H9 (cell line): ENCODE measurements at regions not wholly inside any gene's neighbourhood (a gene's known extent, or its start where the extent isn't known, plus 50 kb on each side); places are given as distances from the start of the nearest gene placed in this dataset.

Experiments
- DNase-seq: peaks from one replicate; pipeline ENCODE4 v3.0.0-alpha.2; 2017
- H2AFZ ChIP-seq: one replicate; pipeline ENCODE4 v1.6.1; 2013; ENCODE audit warnings: mild to moderate bottlenecking, low read length, control low read depth, moderate library complexity
- H2AK5ac ChIP-seq: 2 replicates; pipeline ENCODE4 v1.6.1; 2013; ENCODE audit warnings: low read length, control low read depth, mixed read lengths; ENCODE audit not compliant: insufficient read length
- H2BK120ac ChIP-seq: one replicate; pipeline ENCODE4 v1.6.1; 2013; ENCODE audit warnings: low read depth, mild to moderate bottlenecking, low read length, control low read depth, inconsistent platforms; ENCODE audit not compliant: poor library complexity, severe bottlenecking
- H2BK12ac ChIP-seq: 2 replicates; pipeline ENCODE4 v1.6.1; 2013; ENCODE audit warnings: low read length, control low read depth, mixed read lengths, low read depth; ENCODE audit not compliant: insufficient read length
- H2BK15ac ChIP-seq: 2 replicates; pipeline ENCODE4 v1.6.1; 2013; ENCODE audit warnings: low read depth, low read length, control low read depth
- H2BK20ac ChIP-seq: one replicate; pipeline ENCODE4 v1.6.1; 2013; ENCODE audit warnings: low read depth, mild to moderate bottlenecking, low read length, control low read depth, inconsistent platforms; ENCODE audit not compliant: poor library complexity, severe bottlenecking
- H2BK5ac ChIP-seq: 2 replicates; pipeline ENCODE4 v1.6.1; 2013; ENCODE audit warnings: low read length, control low read depth, mixed read lengths; ENCODE audit not compliant: insufficient read length
- H3K14ac ChIP-seq: 2 replicates; pipeline ENCODE4 v1.6.1; 2013; ENCODE audit warnings: low read length, control low read depth; ENCODE audit not compliant: insufficient read depth
- H3K18ac ChIP-seq: 2 replicates; pipeline ENCODE4 v1.6.1; 2013; ENCODE audit warnings: low read depth, mild to moderate bottlenecking, mixed read lengths, low read length, control low read depth; ENCODE audit not compliant: insufficient read length
- H3K23ac ChIP-seq: 2 replicates; pipeline ENCODE4 v1.6.1; 2013; ENCODE audit warnings: low read length, control low read depth, mixed read lengths, low read depth; ENCODE audit not compliant: insufficient read length
- H3K23me2 ChIP-seq: 2 replicates; pipeline ENCODE4 v1.6.1; 2013; ENCODE audit warnings: low read depth, mild to moderate bottlenecking, mixed read lengths, low read length, control low read depth; ENCODE audit not compliant: insufficient read length, poor library complexity, severe bottlenecking
- H3K27ac ChIP-seq: 2 replicates; pipeline ENCODE4 v1.5.1; 2013; ENCODE audit warnings: low read length, control low read depth, mixed read lengths, low read depth; ENCODE audit not compliant: insufficient read length
- H3K27me3 ChIP-seq: 2 replicates; pipeline ENCODE4 v1.6.1; 2013; ENCODE audit warnings: low read length, control low read depth, inconsistent platforms; ENCODE audit not compliant: insufficient read depth
- H3K4ac ChIP-seq: 2 replicates; pipeline ENCODE4 v1.6.1; 2013; ENCODE audit warnings: low read depth, mild to moderate bottlenecking, control low read depth, inconsistent platforms, low read length, moderate library complexity
- H3K4me1 ChIP-seq: 2 replicates; pipeline ENCODE4 v1.6.1; 2013; ENCODE audit warnings: low read length, control low read depth, inconsistent platforms; ENCODE audit not compliant: insufficient read depth
- H3K4me2 ChIP-seq: 2 replicates; pipeline ENCODE4 v1.6.1; 2013; ENCODE audit warnings: low read length, control low read depth, mixed read lengths; ENCODE audit not compliant: insufficient read length, insufficient read depth
- H3K56ac ChIP-seq: 2 replicates; pipeline ENCODE4 v1.6.1; 2013; ENCODE audit warnings: low read depth, mild to moderate bottlenecking, mixed read lengths, low read length, control low read depth; ENCODE audit not compliant: insufficient read length
- H3K79me1 ChIP-seq: 2 replicates; pipeline ENCODE4 v1.6.1; 2013; ENCODE audit warnings: low read depth, mild to moderate bottlenecking, moderate library complexity, low read length, control low read depth, inconsistent platforms; ENCODE audit not compliant: insufficient read depth, poor library complexity, severe bottlenecking
- H3K79me2 ChIP-seq: 2 replicates; pipeline ENCODE4 v1.6.1; 2013; ENCODE audit warnings: low read length, control low read depth, inconsistent platforms; ENCODE audit not compliant: insufficient read depth
- H3K9ac ChIP-seq: 2 replicates; pipeline ENCODE4 v1.6.1; 2013; ENCODE audit warnings: low read length, control low read depth, mixed read lengths; ENCODE audit not compliant: insufficient read length; ENCODE audit errors: extremely low read depth
- H3K9me3 ChIP-seq: one replicate; pipeline ENCODE4 v1.6.1; 2013; ENCODE audit warnings: low read depth, low read length, inconsistent platforms; ENCODE audit not compliant: control insufficient read depth
- H3T11ph ChIP-seq: one replicate; pipeline ENCODE4 v1.6.1; 2013; ENCODE audit warnings: mild to moderate bottlenecking, low read length, control low read depth, inconsistent platforms
- H4K20me1 ChIP-seq: one replicate; pipeline ENCODE4 v1.6.1; 2013; ENCODE audit not compliant: control insufficient read depth, insufficient read length, insufficient read depth
- H4K5ac ChIP-seq: 2 replicates; pipeline ENCODE4 v1.6.1; 2013; ENCODE audit warnings: low read depth, mild to moderate bottlenecking, mixed read lengths, low read length, control low read depth; ENCODE audit not compliant: insufficient read length
- H4K8ac ChIP-seq: replicated peaks from 2 replicates; pipeline ENCODE4 v1.6.1; 2013; ENCODE audit warnings: low read length, control low read depth, mixed read lengths, low read depth; ENCODE audit not compliant: insufficient read length
- H4K91ac ChIP-seq: 2 replicates; pipeline ENCODE4 v1.6.1; 2013; ENCODE audit warnings: low read depth, mild to moderate bottlenecking, moderate library complexity, mixed read lengths, low read length, control low read depth; ENCODE audit not compliant: insufficient read length
- H3K27ac Mint-ChIP-seq, 3 experiments: 2 replicates in 2 of 3; 3 replicates in 1 of 3; pipeline ENCODE4 v1.8.0; 2020 to 2021; ENCODE audit warnings: mixed read lengths in 3 of 3, mild to moderate bottlenecking in 1 of 3, moderate library complexity in 1 of 3
- H3K27me3 Mint-ChIP-seq: 2 replicates; pipeline ENCODE4 v1.8.0; 2021; ENCODE audit warnings: low read depth, mild to moderate bottlenecking, moderate library complexity, mixed read lengths
- H3K36me3 Mint-ChIP-seq, 3 experiments: 2 replicates in 2 of 3; 3 replicates in 1 of 3; pipeline ENCODE4 v1.8.0; 2020 to 2021; ENCODE audit warnings: low read depth in 3 of 3, mixed read lengths in 3 of 3; ENCODE audit not compliant: insufficient read depth in 1 of 3
- H3K4me1 Mint-ChIP-seq, 2 experiments: 2 replicates each; pipeline ENCODE4 v1.8.0; 2020; ENCODE audit warnings: mixed read lengths in 2 of 2
- H3K4me3 Mint-ChIP-seq, 2 experiments: 2 replicates in 1 of 2; 3 replicates in 1 of 2; pipeline ENCODE4 v1.8.0; 2020 to 2021; ENCODE audit warnings: mild to moderate bottlenecking in 2 of 2, mixed read lengths in 2 of 2, moderate library complexity in 1 of 2
- H3K9me3 Mint-ChIP-seq, 2 experiments: 2 replicates in 1 of 2; 3 replicates in 1 of 2; pipeline ENCODE4 v1.8.0; 2020; ENCODE audit warnings: mild to moderate bottlenecking in 2 of 2, mixed read lengths in 2 of 2, moderate library complexity in 1 of 2
- WGBS: extraction: QIAGEN DNeasy Blood & Tissue Kit; methylation state at CpG from one replicate; pipeline ENCODE4 v1.1.7; 2013; ENCODE audit warnings: missing lambda C conversion rate, low lambda C conversion rate, mixed read lengths; ENCODE audit not compliant: insufficient read length; ENCODE audit errors: extremely low coverage; 5-methylcytosine and 5-hydroxymethylcytosine counted together
- TF ChIP-seq, protein P1 (sequence below): fragments of 200-600 bp; sonication (generic); conservative IDR thresholded peaks from 3 replicates; pipeline ENCODE4 v1.8.0; 2021; ENCODE audit warnings: antibody characterized with exemption, mild to moderate bottlenecking

DNA sequence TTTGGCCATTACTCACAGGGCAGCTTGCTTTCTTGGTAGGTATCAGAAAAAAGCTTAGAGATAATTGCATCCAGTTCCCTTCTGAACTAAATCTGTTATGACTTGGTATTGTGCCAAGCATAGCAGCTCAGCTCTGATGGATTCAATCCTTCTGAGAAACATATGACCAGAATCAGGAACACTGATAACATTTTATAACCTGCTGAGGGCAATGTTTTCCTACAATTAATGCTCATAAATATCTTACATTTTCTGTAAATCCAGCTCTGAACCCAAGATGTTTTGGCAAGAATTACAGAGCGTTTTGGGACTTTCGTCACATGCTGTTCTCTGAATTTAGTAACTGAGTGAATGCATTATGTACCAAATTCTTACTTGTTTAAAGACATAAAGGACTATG is 167.8 kb downstream of the KIF20B start:
- Histone ChIP-seq H3K4ac (no peak overlapping the region), H2AFZ (no peak overlapping the region)
- WGBS: no CpG with 5 or more reads among the region's 2 CpGs

More for the DNA sequence above, 167.8 kb downstream of the KIF20B start:
- no peak overlapping the region for H2BK120ac ChIP-seq
- DNase-seq: no peak
- H2BK15ac ChIP-seq: no peak overlapping the region
- H2BK5ac ChIP-seq: no peak overlapping the region
- Mint-ChIP-seq H3K9me3 (peaks cover 0 to 3% of the 10 kb centered on the region in 2 experiments; a peak in 1 of 5 replicates), H3K4me1 (peaks cover 8 to 17% of the 10 kb centered on the region in 2 experiments), H3K27ac (no peak overlapping the region), H3K27me3 (no peaks in the 10 kb centered on the region; the same call in none of the 2 replicates), H3K36me3 (no peaks in the 10 kb centered on the region), H3K4me3 (no peak overlapping the region)
- H3K9me3 ChIP-seq: no peaks in the 10 kb centered on the region
- TF ChIP-seq, protein P1, sequence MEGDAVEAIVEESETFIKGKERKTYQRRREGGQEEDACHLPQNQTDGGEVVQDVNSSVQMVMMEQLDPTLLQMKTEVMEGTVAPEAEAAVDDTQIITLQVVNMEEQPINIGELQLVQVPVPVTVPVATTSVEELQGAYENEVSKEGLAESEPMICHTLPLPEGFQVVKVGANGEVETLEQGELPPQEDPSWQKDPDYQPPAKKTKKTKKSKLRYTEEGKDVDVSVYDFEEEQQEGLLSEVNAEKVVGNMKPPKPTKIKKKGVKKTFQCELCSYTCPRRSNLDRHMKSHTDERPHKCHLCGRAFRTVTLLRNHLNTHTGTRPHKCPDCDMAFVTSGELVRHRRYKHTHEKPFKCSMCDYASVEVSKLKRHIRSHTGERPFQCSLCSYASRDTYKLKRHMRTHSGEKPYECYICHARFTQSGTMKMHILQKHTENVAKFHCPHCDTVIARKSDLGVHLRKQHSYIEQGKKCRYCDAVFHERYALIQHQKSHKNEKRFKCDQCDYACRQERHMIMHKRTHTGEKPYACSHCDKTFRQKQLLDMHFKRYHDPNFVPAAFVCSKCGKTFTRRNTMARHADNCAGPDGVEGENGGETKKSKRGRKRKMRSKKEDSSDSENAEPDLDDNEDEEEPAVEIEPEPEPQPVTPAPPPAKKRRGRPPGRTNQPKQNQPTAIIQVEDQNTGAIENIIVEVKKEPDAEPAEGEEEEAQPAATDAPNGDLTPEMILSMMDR: no peak
- H4K5ac ChIP-seq: no peak overlapping the region
- H3K23ac ChIP-seq: no peak overlapping the region
- H4K91ac ChIP-seq: no peak overlapping the region
- H3K27me3 ChIP-seq: no peaks in the 10 kb centered on the region
- no peaks in the 10 kb centered on the region for H3K79me1 ChIP-seq
- H3K4me2 ChIP-seq: no peak overlapping the region
- H3K14ac ChIP-seq: no peak overlapping the region
- no peak overlapping the region for H4K8ac ChIP-seq
- H3K56ac ChIP-seq: no peak overlapping the region
- H3T11ph ChIP-seq: no peak overlapping the region
- no peak overlapping the region for H3K9ac ChIP-seq
- H3K18ac ChIP-seq: no peak overlapping the region
- H3K79me2 ChIP-seq: no peaks in the 10 kb centered on the region
- no peaks in the 10 kb centered on the region for H3K4me1 ChIP-seq
- H2AK5ac ChIP-seq: no peak overlapping the region
- H2BK20ac ChIP-seq: no peak overlapping the region
- no peak overlapping the region for H3K27ac ChIP-seq
- no peak overlapping the region for H2BK12ac ChIP-seq
- no peaks in the 10 kb centered on the region for H3K23me2 ChIP-seq
- H4K20me1 ChIP-seq: no peaks in the 10 kb centered on the region
